ENCODE measurements at regions not wholly inside any gene's neighbourhood (a gene's known extent, or its start where the extent isn't known, plus 50 kb on each side); places are given as distances from the start of the nearest gene placed in this dataset.
A peak's percentile ranks its signal among the peaks of the same experiment; 100 is the strongest.

DNA sequence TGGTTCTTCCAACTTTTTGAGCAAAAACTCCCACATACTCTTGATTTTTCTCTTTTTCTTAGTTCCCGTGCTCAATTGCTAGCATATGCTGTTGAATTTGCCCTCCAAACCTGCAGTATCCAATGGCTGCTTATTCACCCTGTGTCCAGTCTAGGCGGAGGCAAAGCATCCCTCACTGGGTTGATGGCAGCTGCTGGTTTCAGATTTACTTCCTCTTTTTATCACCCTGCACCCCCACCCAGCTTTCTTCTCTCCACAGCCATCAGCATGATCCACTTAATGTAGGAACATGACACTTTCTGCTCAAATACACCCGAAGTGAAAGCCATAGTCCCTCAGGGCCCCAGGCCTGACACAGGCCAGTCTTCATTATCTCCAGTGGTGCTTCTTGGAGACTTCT is 87.6 kb upstream of the ADARB2 start:
- no peaks in the 10 kb centered on the region for H3K9me3 Mint-ChIP-seq
- no peak overlapping the region for H3K27ac Mint-ChIP-seq
- no peaks in the 10 kb centered on the region for H3K27me3 ChIP-seq
- TF ChIP-seq CTCF (IDR thresholded peaks at IDR 0.05) = no peak
- TF ChIP-seq EZH2 (IDR thresholded peaks at IDR 0.05) = no peak
- TF ChIP-seq EZH2phosphoT487 (IDR thresholded peaks at IDR 0.05) = no peak
- no peaks in the 10 kb centered on the region for H4K20me1 ChIP-seq (ENCODE audit: low read depth)
- no peaks in the 10 kb centered on the region for H3K79me2 ChIP-seq (ENCODE audit: low read depth)
- H3K36me3 ChIP-seq = no peaks in the 10 kb centered on the region
- H2AFZ ChIP-seq (replicated peaks) = no peak overlapping the region
- DNase-seq (ENCODE audit: low spot score) = no peak
- no peaks in the 10 kb centered on the region for H3K4me1 Mint-ChIP-seq
- no peak overlapping the region for H3K4me3 Mint-ChIP-seq
- H3K4me3 ChIP-seq = no peak overlapping the region
- no peaks in the 10 kb centered on the region for H3K9me3 ChIP-seq (ENCODE audit: low read depth)
- no peak overlapping the region for H3K27ac ChIP-seq
- H3K27me3 Mint-ChIP-seq (ENCODE audit: insufficient read depth, low read depth) = peaks cover 2% of the 10 kb centered on the region
- no peak overlapping the region for H3K4me2 ChIP-seq
- H3K4me1 ChIP-seq = peaks cover 3% of the 10 kb centered on the region
- no peak overlapping the region for H3K9ac ChIP-seq
- H3K36me3 Mint-ChIP-seq = no peaks in the 10 kb centered on the region
- no peaks in the 10 kb centered on the region for H3F3A ChIP-seq (ENCODE audit: low read depth)

DNA sequence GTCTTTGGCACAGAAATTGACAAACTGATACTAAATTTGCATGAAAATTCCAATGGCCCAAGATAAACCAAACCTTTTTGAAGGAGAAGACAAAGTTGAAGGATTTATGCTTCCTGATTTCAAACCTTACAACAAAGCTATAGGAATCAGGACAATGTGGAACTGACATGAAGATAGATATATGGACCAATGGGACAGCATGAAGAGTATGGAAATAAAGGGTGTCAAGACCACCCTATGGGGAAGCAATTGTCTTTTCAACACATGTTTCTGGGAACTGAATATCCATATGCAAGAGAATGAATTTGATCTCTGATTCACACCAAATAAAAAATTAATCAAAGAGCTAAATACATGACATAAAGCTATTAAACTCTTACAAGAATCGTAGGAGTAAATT is 77.2 kb upstream of the ADARB2 start:
- TF ChIP-seq CTCF (IDR thresholded peaks at IDR 0.05) = no peak
- TF ChIP-seq EZH2phosphoT487 (IDR thresholded peaks at IDR 0.05) = no peak
- no peak for TF ChIP-seq EZH2 (IDR thresholded peaks at IDR 0.05)
- H3K4me3 ChIP-seq = no peak overlapping the region
- no peaks in the 10 kb centered on the region for H3K36me3 Mint-ChIP-seq
- H3K79me2 ChIP-seq (ENCODE audit: low read depth) = no peaks in the 10 kb centered on the region
- no peaks in the 10 kb centered on the region for H4K20me1 ChIP-seq (ENCODE audit: low read depth)
- no peak overlapping the region for H3K4me2 ChIP-seq
- no peak overlapping the region for H3K27ac Mint-ChIP-seq
- H3K36me3 ChIP-seq = no peaks in the 10 kb centered on the region
- peaks cover 7% of the 10 kb centered on the region for H3K9me3 Mint-ChIP-seq
- H3K9ac ChIP-seq = no peak overlapping the region
- H3K27ac ChIP-seq = no peak overlapping the region
- H3K27me3 ChIP-seq = no peaks in the 10 kb centered on the region
- H2AFZ ChIP-seq (replicated peaks) = no peak overlapping the region
- DNase-seq (ENCODE audit: low spot score) = no peak
- no peaks in the 10 kb centered on the region for H3K4me1 Mint-ChIP-seq
- no peak overlapping the region for H3K4me3 Mint-ChIP-seq
- no peaks in the 10 kb centered on the region for H3K9me3 ChIP-seq (ENCODE audit: low read depth)
- H3K27me3 Mint-ChIP-seq (ENCODE audit: insufficient read depth, low read depth) = peaks cover 2% of the 10 kb centered on the region
- H3F3A ChIP-seq (ENCODE audit: low read depth) = no peaks in the 10 kb centered on the region
- H3K4me1 ChIP-seq = peaks cover 17% of the 10 kb centered on the region

DNA sequence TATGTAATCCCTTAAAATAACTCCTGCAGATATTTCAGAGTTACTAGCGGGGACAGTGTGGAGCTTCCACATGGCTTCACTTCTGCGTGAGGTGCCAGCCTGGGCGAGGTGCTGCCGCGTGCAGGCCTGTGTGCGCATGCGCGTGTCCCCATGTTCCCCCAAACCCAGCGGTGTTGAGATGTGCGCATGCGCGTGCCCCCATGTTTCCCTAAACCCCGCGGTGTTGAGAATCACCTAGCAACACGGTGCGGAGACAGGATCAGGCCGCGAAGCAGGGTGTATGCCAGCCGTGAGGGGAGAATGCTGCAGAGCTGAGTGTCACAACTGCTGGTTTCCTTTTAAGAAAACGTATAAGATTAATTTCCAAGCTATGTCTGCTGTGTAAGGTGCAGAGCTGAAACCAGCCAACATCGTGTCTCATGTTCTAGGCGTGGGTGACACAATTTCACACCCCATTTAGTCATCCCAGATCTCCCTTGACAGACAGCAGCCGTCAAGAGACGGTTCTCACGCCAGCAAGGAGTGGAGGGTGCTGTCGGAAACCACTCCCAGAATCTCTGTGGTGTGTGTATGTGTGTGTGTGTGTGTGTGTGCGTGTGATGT is 71.9 kb upstream of the ADARB2 start:
- no peak for DNase-seq (ENCODE audit: low spot score)
- Histone ChIP-seq H3K79me2 (ENCODE audit: low read depth) (no peaks in the 10 kb centered on the region), H4K20me1 (ENCODE audit: low read depth) (no peaks in the 10 kb centered on the region), H3K4me2 (no peak overlapping the region), H3K9ac (no peak overlapping the region), H3K4me3 (no peak overlapping the region), H3F3A (ENCODE audit: low read depth) (no peaks in the 10 kb centered on the region), H3K4me1 (peaks cover 17% of the 10 kb centered on the region), H3K27me3 (no peaks in the 10 kb centered on the region), H3K9me3 (ENCODE audit: low read depth) (no peaks in the 10 kb centered on the region), H2AFZ (replicated peaks) (no peak overlapping the region), H3K27ac (no peak overlapping the region), H3K36me3 (no peaks in the 10 kb centered on the region)
- TF ChIP-seq CTCF (IDR thresholded peaks at IDR 0.05) (no peak), EZH2phosphoT487 (IDR thresholded peaks at IDR 0.05) (no peak), EZH2 (IDR thresholded peaks at IDR 0.05) (no peak)
- Mint-ChIP-seq H3K4me3 (no peak overlapping the region), H3K36me3 (no peaks in the 10 kb centered on the region), H3K4me1 (no peaks in the 10 kb centered on the region), H3K9me3 (peaks cover 3% of the 10 kb centered on the region), H3K27ac (peak overlapping the region; percentile 65), H3K27me3 (ENCODE audit: insufficient read depth, low read depth) (peaks cover 5% of the 10 kb centered on the region)
